ENCODE measurements at regions not wholly inside any gene's neighbourhood (a gene's known extent, or its start where the extent isn't known, plus 50 kb on each side); places are given as distances from the start of the nearest gene placed in this dataset.

DNA sequence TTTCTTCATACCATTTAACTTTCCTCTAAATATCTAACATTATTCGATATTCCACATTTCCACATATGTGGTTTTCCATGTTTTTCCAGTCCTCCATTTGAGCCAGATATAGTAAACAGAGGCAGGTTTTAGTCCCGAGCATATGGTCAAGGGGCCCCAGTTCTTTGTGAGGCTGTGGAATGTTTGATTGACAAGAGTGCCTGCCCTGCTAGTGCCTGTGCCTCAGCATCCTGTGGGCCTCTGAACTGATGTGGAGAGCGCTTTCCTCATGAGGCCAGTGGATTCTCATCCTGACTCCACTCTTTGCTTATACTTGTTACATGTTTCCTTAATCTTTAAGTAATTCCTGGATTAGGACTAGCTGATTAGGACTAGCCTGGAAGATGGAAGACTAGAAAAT, 58.8 kb downstream of the POM121L12 start:
- TF ChIP-seq CTBP1 (IDR thresholded peaks at IDR 0.05; ENCODE audit: borderline replicate concordance) (no peak), LEF1 (IDR thresholded peaks at IDR 0.05; ENCODE audit: borderline replicate concordance) (no peak), FOXA1 (IDR thresholded peaks at IDR 0.05) (no peak), HDGF (IDR thresholded peaks at IDR 0.05; ENCODE audit: borderline replicate concordance) (no peak), BHLHE40 (IDR thresholded peaks at IDR 0.05; ENCODE audit: borderline replicate concordance) (no peak), SP1 (IDR thresholded peaks at IDR 0.05) (no peak), ELF4 (IDR thresholded peaks at IDR 0.05) (no peak), NFRKB (IDR thresholded peaks at IDR 0.05) (no peak)
- TF ChIP-seq, protein P1, sequence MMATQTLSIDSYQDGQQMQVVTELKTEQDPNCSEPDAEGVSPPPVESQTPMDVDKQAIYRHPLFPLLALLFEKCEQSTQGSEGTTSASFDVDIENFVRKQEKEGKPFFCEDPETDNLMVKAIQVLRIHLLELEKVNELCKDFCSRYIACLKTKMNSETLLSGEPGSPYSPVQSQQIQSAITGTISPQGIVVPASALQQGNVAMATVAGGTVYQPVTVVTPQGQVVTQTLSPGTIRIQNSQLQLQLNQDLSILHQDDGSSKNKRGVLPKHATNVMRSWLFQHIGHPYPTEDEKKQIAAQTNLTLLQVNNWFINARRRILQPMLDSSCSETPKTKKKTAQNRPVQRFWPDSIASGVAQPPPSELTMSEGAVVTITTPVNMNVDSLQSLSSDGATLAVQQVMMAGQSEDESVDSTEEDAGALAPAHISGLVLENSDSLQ (IDR thresholded peaks at IDR 0.05): no peak
